ENCODE measurements at regions not wholly inside any gene's neighbourhood (a gene's known extent, or its start where the extent isn't known, plus 50 kb on each side); places are given as distances from the start of the nearest gene placed in this dataset.

- no peak for TF ChIP-seq ZNF274 (IDR thresholded peaks at IDR 0.05; ENCODE audit: low read depth, low read length)
- TF ChIP-seq YY1 (IDR thresholded peaks at IDR 0.05; ENCODE audit: insufficient read depth, insufficient read length), result no peak
Observed at GRCh38 chr4:34939073-34939472, 1305.2 kb downstream of the ARAP2 start.

Measured in NT2/D1 (cell line).